ENCODE measurements at regions not wholly inside any gene's neighbourhood (a gene's known extent, or its start where the extent isn't known, plus 50 kb on each side); places are given as distances from the start of the nearest gene placed in this dataset.

- no peak for TF ChIP-seq EZH2 (IDR thresholded peaks at IDR 0.05)
- no peak for TF ChIP-seq POLR2AphosphoS5 (IDR thresholded peaks at IDR 0.05; ENCODE audit: borderline replicate concordance, low read depth, low read length)
Measured at GRCh38 chr12:90428881-90429280, 526.1 kb downstream of the CCER1 start.
